MG63 (cell line): ENCODE measurements at regions not wholly inside any gene's neighbourhood (a gene's known extent, or its start where the extent isn't known, plus 50 kb on each side); places are given as distances from the start of the nearest gene placed in this dataset.
"Not testable (repeated sequence)": the region's sequence is repeated elsewhere in the genome, so short reads cannot be mapped to it uniquely, and the experiment has no call there.

Experiments used
- DNase-seq: peaks from one replicate; pipeline ENCODE4 v3.0.0-alpha.2; 2020
- H3K27me3 ChIP-seq: fragments of 250-450 bp; sonication (Bioruptor Pico); 2 replicates; pipeline ENCODE4 v1.5.1; 2020; ENCODE audit warnings: mild to moderate bottlenecking, moderate library complexity
- H3K36me3 ChIP-seq: fragments of 250-450 bp; sonication (Bioruptor Pico); 2 replicates; pipeline ENCODE4 v1.5.1; 2020; ENCODE audit warnings: mild to moderate bottlenecking, moderate library complexity
- H3K4me3 ChIP-seq: fragments of 250-450 bp; sonication (Bioruptor Pico); 2 replicates; pipeline ENCODE4 v1.5.1; 2020; ENCODE audit warnings: mild to moderate bottlenecking, moderate library complexity
- H3K9me3 ChIP-seq: fragments of 250-450 bp; sonication (Bioruptor Pico); 2 replicates; pipeline ENCODE4 v1.5.1; 2020; ENCODE audit warnings: mild to moderate bottlenecking, moderate library complexity

- no peaks in the 10 kb centered on the region for H3K27me3 ChIP-seq
- H3K36me3 ChIP-seq, result no peaks in the 10 kb centered on the region
- no peak overlapping the region for H3K4me3 ChIP-seq
- no peaks in the 10 kb centered on the region for H3K9me3 ChIP-seq
- DNase-seq, result no peak
Measured at GRCh38 chr6:56904068-56904467, 50.8 kb upstream of the BEND6 start.

GRCh38 chr6:56902641-56903464 is 52.1 kb upstream of the BEND6 start:
- Histone ChIP-seq H3K4me3 (no peak overlapping the region), H3K9me3 (no peaks in the 10 kb centered on the region)

GRCh38 chr6:56900784-56901183 is 54.1 kb upstream of the BEND6 start:
- no peak overlapping the region for H3K4me3 ChIP-seq
- no peaks in the 10 kb centered on the region for H3K36me3 ChIP-seq
- no peaks in the 10 kb centered on the region for H3K9me3 ChIP-seq
- no peak for DNase-seq
- H3K27me3 ChIP-seq, result no peaks in the 10 kb centered on the region

More at GRCh38 chr6:56902641-56903464, 52.1 kb upstream of the BEND6 start:
- no peaks in the 10 kb centered on the region for H3K27me3 ChIP-seq
- peak; percentile 12 for DNase-seq
- H3K36me3 ChIP-seq, result no peaks in the 10 kb centered on the region

- H3K27me3 ChIP-seq, result no peaks in the 10 kb centered on the region
- no peak for DNase-seq
- no peaks in the 10 kb centered on the region for H3K9me3 ChIP-seq
- H3K36me3 ChIP-seq, result no peaks in the 10 kb centered on the region
- no peak overlapping the region for H3K4me3 ChIP-seq
Measured at GRCh38 chr6:56899753-56900152, 55.2 kb upstream of the BEND6 start.

- Histone ChIP-seq H3K27me3 (no peaks in the 10 kb centered on the region), H3K4me3 (no peak overlapping the region), H3K9me3 (no peaks in the 10 kb centered on the region), H3K36me3 (no peaks in the 10 kb centered on the region)
- peak; percentile 78 for DNase-seq
Measured at GRCh38 chr6:56899311-56899710, 55.6 kb upstream of the BEND6 start.

GRCh38 chr6:56897789-56898529 is 56.9 kb upstream of the BEND6 start:
- DNase-seq, result no peak
- Histone ChIP-seq H3K4me3 (no peak overlapping the region), H3K27me3 (no peaks in the 10 kb centered on the region), H3K9me3 (no peaks in the 10 kb centered on the region), H3K36me3 (no peaks in the 10 kb centered on the region)

- H3K9me3 ChIP-seq, result no peaks in the 10 kb centered on the region
- H3K4me3 ChIP-seq, result no peak overlapping the region
- peak; percentile 18 for DNase-seq
Measured at GRCh38 chr6:56891754-56892153, 63.2 kb upstream of the BEND6 start.

GRCh38 chr6:56890683-56891429 is 64.1 kb upstream of the BEND6 start:
- Histone ChIP-seq H3K27me3 (no peaks in the 10 kb centered on the region), H3K4me3 (no peak overlapping the region), H3K9me3 (no peaks in the 10 kb centered on the region), H3K36me3 (no peaks in the 10 kb centered on the region)
- peak; percentile 28 for DNase-seq

More at GRCh38 chr6:56891754-56892153, 63.2 kb upstream of the BEND6 start:
- no peaks in the 10 kb centered on the region for H3K27me3 ChIP-seq
- no peaks in the 10 kb centered on the region for H3K36me3 ChIP-seq

- DNase-seq, result no peak
- no peak overlapping the region for H3K4me3 ChIP-seq
Measured at GRCh38 chr6:56890066-56890465, 64.8 kb upstream of the BEND6 start.

GRCh38 chr6:56889492-56889891 is 65.4 kb upstream of the BEND6 start:
- H3K4me3 ChIP-seq, result no peak overlapping the region
- no peaks in the 10 kb centered on the region for H3K36me3 ChIP-seq
- H3K27me3 ChIP-seq, result no peaks in the 10 kb centered on the region
- no peaks in the 10 kb centered on the region for H3K9me3 ChIP-seq
- no peak for DNase-seq

More at GRCh38 chr6:56890066-56890465, 64.8 kb upstream of the BEND6 start:
- Histone ChIP-seq H3K27me3 (no peaks in the 10 kb centered on the region), H3K9me3 (no peaks in the 10 kb centered on the region), H3K36me3 (no peaks in the 10 kb centered on the region)

GRCh38 chr6:56888687-56889086 is 66.2 kb upstream of the BEND6 start:
- no peak for DNase-seq
- Histone ChIP-seq H3K27me3 (no peaks in the 10 kb centered on the region), H3K36me3 (no peaks in the 10 kb centered on the region)

GRCh38 chr6:56887086-56887485 is 67.8 kb upstream of the BEND6 start:
- H3K9me3 ChIP-seq, result no peaks in the 10 kb centered on the region
- DNase-seq, result no peak
- H3K27me3 ChIP-seq, result no peaks in the 10 kb centered on the region
- H3K36me3 ChIP-seq, result no peaks in the 10 kb centered on the region
- H3K4me3 ChIP-seq, result no peak overlapping the region

More at GRCh38 chr6:56888687-56889086, 66.2 kb upstream of the BEND6 start:
- H3K9me3 ChIP-seq, result no peaks in the 10 kb centered on the region
- H3K4me3 ChIP-seq, result no peak overlapping the region

- H3K27me3 ChIP-seq, result no peaks in the 10 kb centered on the region
- H3K4me3 ChIP-seq, result no peak overlapping the region
- H3K36me3 ChIP-seq, result no peaks in the 10 kb centered on the region
- no peaks in the 10 kb centered on the region for H3K9me3 ChIP-seq
- no peak for DNase-seq
Measured at GRCh38 chr6:56877922-56878321, 77.0 kb upstream of the BEND6 start.

GRCh38 chr6:56875961-56876360 is 78.9 kb upstream of the BEND6 start:
- peak; percentile 5 for DNase-seq
- H3K36me3 ChIP-seq, result no peaks in the 10 kb centered on the region
- H3K27me3 ChIP-seq, result no peaks in the 10 kb centered on the region
- no peak overlapping the region for H3K4me3 ChIP-seq
- H3K9me3 ChIP-seq, result no peaks in the 10 kb centered on the region

- no peak overlapping the region for H3K4me3 ChIP-seq
- DNase-seq, result no peak
- no peaks in the 10 kb centered on the region for H3K27me3 ChIP-seq
- H3K36me3 ChIP-seq, result no peaks in the 10 kb centered on the region
- H3K9me3 ChIP-seq, result no peaks in the 10 kb centered on the region
Measured at GRCh38 chr6:56875523-56875922, 79.4 kb upstream of the BEND6 start.

GRCh38 chr6:56874328-56874727 is 80.6 kb upstream of the BEND6 start:
- Histone ChIP-seq H3K9me3 (no peaks in the 10 kb centered on the region), H3K27me3 (no peaks in the 10 kb centered on the region), H3K4me3 (no peak overlapping the region), H3K36me3 (no peaks in the 10 kb centered on the region)
- DNase-seq, result no peak

GRCh38 chr6:56870053-56870452 is 84.9 kb upstream of the BEND6 start:
- not testable (repeated sequence) for H3K9me3 ChIP-seq, H3K36me3 ChIP-seq, H3K4me3 ChIP-seq, H3K27me3 ChIP-seq, DNase-seq
